Erythroblast (primary cell): ENCODE measurements at regions not wholly inside any gene's neighbourhood (a gene's known extent, or its start where the extent isn't known, plus 50 kb on each side); places are given as distances from the start of the nearest gene placed in this dataset.

Experiments used
- GATA1 ChIP-seq: IDR thresholded peaks from 2 replicates; pipeline ENCODE4 v1.6.1; 2011; ENCODE audit warnings: low read depth, mild to moderate bottlenecking, control low read depth, low read length, moderate library complexity
- POLR2A ChIP-seq: IDR thresholded peaks from 2 replicates; pipeline ENCODE4 v1.6.1; 2011; ENCODE audit warnings: mild to moderate bottlenecking, low read length

DNA sequence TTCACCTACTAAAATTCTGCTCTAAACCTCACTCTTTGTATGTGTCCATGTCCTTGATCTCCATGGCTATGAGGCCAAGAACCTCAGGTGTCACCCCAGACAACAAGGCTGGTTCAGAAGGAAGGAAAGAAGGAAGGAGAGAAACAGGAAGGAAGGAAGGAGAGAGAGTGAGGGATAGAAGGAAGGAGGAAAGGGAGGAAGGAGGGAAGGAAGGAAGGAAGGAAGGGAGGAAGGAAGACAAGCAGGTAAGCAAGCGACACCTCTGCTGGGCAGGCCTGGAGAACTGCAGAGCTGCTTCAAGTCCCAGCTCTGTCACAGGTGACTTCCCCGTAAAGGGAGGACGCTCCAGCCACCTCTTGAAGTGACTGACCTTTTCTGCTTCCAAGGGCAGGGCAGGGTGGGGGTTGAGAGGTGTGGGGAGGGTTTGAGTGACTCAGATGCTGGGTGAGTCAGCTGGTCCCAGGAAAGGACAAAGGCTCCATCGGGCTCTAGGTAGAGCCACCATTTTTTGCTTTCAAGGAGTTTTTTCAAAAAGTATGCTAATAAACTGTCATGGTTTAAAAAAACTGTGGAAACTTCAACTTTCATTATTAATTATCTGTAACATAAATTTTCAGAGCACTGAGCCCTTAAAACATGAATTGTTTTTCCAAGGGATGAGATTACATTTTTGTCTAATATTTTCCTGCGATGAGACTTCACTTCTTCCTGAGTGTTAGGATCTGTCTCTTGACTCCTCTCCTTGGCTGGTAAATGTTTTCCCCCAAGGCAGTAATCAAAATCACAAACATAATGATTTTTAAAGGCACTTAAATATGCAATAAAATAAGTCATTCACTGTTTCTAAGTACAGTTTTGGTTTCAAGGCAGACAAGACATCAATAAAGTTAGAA is 90.1 kb upstream of the L3MBTL4 start:
- TF ChIP-seq POLR2A (no peak), GATA1 (no peak)
